Stimulated activated CD8-positive, alpha-beta memory T cell treated with anti-CD3 and anti-CD28 coated beads, Interleukin-4, amount 100 ng/mL, for 48 hours (primary cell): ENCODE measurements at regions not wholly inside any gene's neighbourhood (a gene's known extent, or its start where the extent isn't known, plus 50 kb on each side); places are given as distances from the start of the nearest gene placed in this dataset.

ENCODE experiments used
- DNase-seq: peaks from one replicate; pipeline ENCODE4 v3.0.0-alpha.2; 2020

GRCh38 chr7:156173748-156174353 lies 361.6 kb upstream of the SHH start:
- DNase-seq = no peak

GRCh38 chr7:156173346-156173745 lies 361.1 kb upstream of the SHH start:
- no peak for DNase-seq

GRCh38 chr7:156172638-156173037 lies 360.4 kb upstream of the SHH start:
- DNase-seq = no peak

GRCh38 chr7:156169474-156170370 lies 357.5 kb upstream of the SHH start:
- no peak for DNase-seq

- DNase-seq = no peak
Observed at GRCh38 chr7:156168434-156168833, 356.2 kb upstream of the SHH start.

- no peak for DNase-seq
Observed at GRCh38 chr7:156167987-156168386, 355.7 kb upstream of the SHH start.

- no peak for DNase-seq
Observed at GRCh38 chr7:156167417-156167807, 355.1 kb upstream of the SHH start.

GRCh38 chr7:156166692-156167416 lies 354.6 kb upstream of the SHH start:
- no peak for DNase-seq

GRCh38 chr7:156163747-156164146 lies 351.5 kb upstream of the SHH start:
- no peak for DNase-seq

- DNase-seq = no peak
Observed at GRCh38 chr7:156162451-156162850, 350.2 kb upstream of the SHH start.

GRCh38 chr7:156160811-156161210 lies 348.5 kb upstream of the SHH start:
- no peak for DNase-seq

- DNase-seq = no peak
Observed at GRCh38 chr7:156158693-156159092, 346.4 kb upstream of the SHH start.

GRCh38 chr7:156158213-156158612 lies 345.9 kb upstream of the SHH start:
- no peak for DNase-seq

- no peak for DNase-seq
Observed at GRCh38 chr7:156157409-156158012, 345.2 kb upstream of the SHH start.

- no peak for DNase-seq
Observed at GRCh38 chr7:156156734-156157408, 344.6 kb upstream of the SHH start.

GRCh38 chr7:156155988-156156733 lies 343.9 kb upstream of the SHH start:
- DNase-seq = no peak

GRCh38 chr7:156153590-156153989 lies 341.3 kb upstream of the SHH start:
- no peak for DNase-seq

- DNase-seq = no peak
Observed at GRCh38 chr7:156152390-156152789, 340.1 kb upstream of the SHH start.

- no peak for DNase-seq
Observed at GRCh38 chr7:156151658-156152057, 339.4 kb upstream of the SHH start.

- no peak for DNase-seq
Observed at GRCh38 chr7:156151078-156151477, 338.8 kb upstream of the SHH start.

- no peak for DNase-seq
Observed at GRCh38 chr7:156148995-156149394, 336.7 kb upstream of the SHH start.

GRCh38 chr7:156148547-156148946 lies 336.3 kb upstream of the SHH start:
- DNase-seq = no peak
